ENCODE measurements at regions not wholly inside any gene's neighbourhood (a gene's known extent, or its start where the extent isn't known, plus 50 kb on each side); places are given as distances from the start of the nearest gene placed in this dataset.

DNA sequence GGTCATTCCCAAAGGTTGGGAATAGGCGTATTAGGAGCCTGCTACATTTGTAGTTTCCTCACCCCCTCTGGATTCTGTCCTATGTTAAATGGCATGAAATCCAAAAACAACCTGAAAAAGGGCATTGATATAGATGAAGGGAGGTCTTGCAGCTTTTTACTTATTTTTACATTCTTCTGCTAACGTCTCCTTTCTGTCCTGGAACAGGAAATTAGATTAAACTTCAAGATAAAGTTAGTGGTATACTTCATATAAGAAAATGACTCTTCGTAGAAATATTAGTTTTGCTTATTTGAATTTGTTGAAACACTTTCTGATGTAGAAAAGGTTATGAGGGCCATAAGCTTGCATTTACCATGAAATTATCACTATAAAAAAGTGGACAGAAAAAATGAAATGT is 694.5 kb downstream of the ADCYAP1 start:
- Mint-ChIP-seq H3K36me3 (no peaks in the 10 kb centered on the region), H3K27me3 (peaks cover 5% of the 10 kb centered on the region), H3K4me1 (ENCODE audit: unreplicated experiment) (no peaks in the 10 kb centered on the region), H3K27ac (no peak overlapping the region), H3K9me3 (no peaks in the 10 kb centered on the region), H3K4me3 (no peak overlapping the region)
- no peak for TF ChIP-seq CTCF (conservative IDR thresholded peaks at IDR 0.05)
- no peak for DNase-seq (ENCODE audit: extremely low spot score, unreplicated experiment)

- H3K9me3 Mint-ChIP-seq, result no peaks in the 10 kb centered on the region
- TF ChIP-seq CTCF (conservative IDR thresholded peaks at IDR 0.05), result no peak
- H3K27ac Mint-ChIP-seq, result no peak overlapping the region
- no peak for DNase-seq (ENCODE audit: extremely low spot score, unreplicated experiment)
- no peaks in the 10 kb centered on the region for H3K4me1 Mint-ChIP-seq (ENCODE audit: unreplicated experiment)
- H3K36me3 Mint-ChIP-seq, result no peaks in the 10 kb centered on the region
- no peak overlapping the region for H3K4me3 Mint-ChIP-seq
- peaks cover 6% of the 10 kb centered on the region for H3K27me3 Mint-ChIP-seq
These were observed 700.1 kb downstream of the ADCYAP1 start for GRCh38 chr18:1604751-1605150.

- DNase-seq (ENCODE audit: extremely low spot score, unreplicated experiment), result no peak
- no peak for TF ChIP-seq CTCF (conservative IDR thresholded peaks at IDR 0.05)
- no peaks in the 10 kb centered on the region for H3K36me3 Mint-ChIP-seq
- H3K9me3 Mint-ChIP-seq, result no peaks in the 10 kb centered on the region
- no peak overlapping the region for H3K27ac Mint-ChIP-seq
- no peak overlapping the region for H3K4me3 Mint-ChIP-seq
- no peaks in the 10 kb centered on the region for H3K27me3 Mint-ChIP-seq
- H3K4me1 Mint-ChIP-seq (ENCODE audit: unreplicated experiment), result no peaks in the 10 kb centered on the region
These were observed 713.7 kb downstream of the ADCYAP1 start for GRCh38 chr18:1618364-1618763.

DNA sequence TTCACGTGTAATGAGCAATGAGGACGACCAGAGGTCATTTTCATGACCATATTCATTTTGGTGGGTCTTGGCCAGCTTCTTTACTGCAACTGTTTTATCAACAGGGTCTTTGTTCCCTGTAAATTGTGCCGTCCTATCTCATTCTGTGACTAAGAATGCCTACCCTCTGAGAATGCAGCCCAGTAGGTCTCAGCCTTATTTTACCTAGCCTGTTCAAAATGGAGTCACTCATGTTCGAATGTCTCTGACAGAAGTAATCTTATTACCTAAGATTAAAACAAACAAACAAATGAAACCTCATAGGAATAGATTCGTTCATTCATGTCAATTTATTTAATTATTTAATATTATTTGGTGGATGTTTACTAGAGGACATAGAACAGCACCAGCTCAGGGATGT is 714.8 kb downstream of the ADCYAP1 start:
- Mint-ChIP-seq H3K36me3 (no peaks in the 10 kb centered on the region), H3K9me3 (no peaks in the 10 kb centered on the region)
- no peak for TF ChIP-seq CTCF (conservative IDR thresholded peaks at IDR 0.05)

DNA sequence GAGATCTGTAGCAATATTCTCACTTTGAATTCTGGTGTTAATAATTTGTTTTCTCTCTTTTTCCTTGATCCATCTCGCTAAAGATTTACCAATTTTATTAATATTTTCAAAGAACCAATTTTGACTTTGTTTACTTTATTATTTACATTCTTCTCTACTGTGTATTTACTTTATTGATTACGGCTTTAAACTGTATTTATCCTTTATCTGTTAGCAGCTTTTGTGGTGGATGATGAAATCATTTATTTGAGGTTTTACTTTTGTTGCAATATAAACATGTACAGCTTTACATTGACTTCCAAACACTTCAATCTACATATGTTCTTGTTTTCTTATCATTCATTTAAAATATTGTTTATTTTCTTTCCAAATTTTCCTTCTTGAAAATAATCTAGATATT is 719.9 kb downstream of the ADCYAP1 start:
- H3K9me3 Mint-ChIP-seq, result no peaks in the 10 kb centered on the region
- no peak for DNase-seq (ENCODE audit: extremely low spot score, unreplicated experiment)
- no peaks in the 10 kb centered on the region for H3K36me3 Mint-ChIP-seq
- no peak overlapping the region for H3K4me3 Mint-ChIP-seq
- no peaks in the 10 kb centered on the region for H3K27me3 Mint-ChIP-seq
- no peak overlapping the region for H3K27ac Mint-ChIP-seq
- no peak for TF ChIP-seq CTCF (conservative IDR thresholded peaks at IDR 0.05)
- H3K4me1 Mint-ChIP-seq (ENCODE audit: unreplicated experiment), result no peaks in the 10 kb centered on the region

More for the DNA sequence above, 714.8 kb downstream of the ADCYAP1 start:
- Mint-ChIP-seq H3K4me3 (no peak overlapping the region), H3K27ac (no peak overlapping the region), H3K4me1 (ENCODE audit: unreplicated experiment) (no peaks in the 10 kb centered on the region), H3K27me3 (no peaks in the 10 kb centered on the region)
- DNase-seq (ENCODE audit: extremely low spot score, unreplicated experiment), result no peak

- no peak for TF ChIP-seq CTCF (conservative IDR thresholded peaks at IDR 0.05)
- no peak overlapping the region for H3K27ac Mint-ChIP-seq
- H3K9me3 Mint-ChIP-seq, result no peaks in the 10 kb centered on the region
- no peaks in the 10 kb centered on the region for H3K36me3 Mint-ChIP-seq
- H3K27me3 Mint-ChIP-seq, result no peaks in the 10 kb centered on the region
- H3K4me1 Mint-ChIP-seq (ENCODE audit: unreplicated experiment), result no peaks in the 10 kb centered on the region
- no peak overlapping the region for H3K4me3 Mint-ChIP-seq
- DNase-seq (ENCODE audit: extremely low spot score, unreplicated experiment), result no peak
These were observed 722.8 kb downstream of the ADCYAP1 start for GRCh38 chr18:1627494-1627893.
